Ishikawa (cell line): ENCODE measurements at regions not wholly inside any gene's neighbourhood (a gene's known extent, or its start where the extent isn't known, plus 50 kb on each side); places are given as distances from the start of the nearest gene placed in this dataset.

Experiments
- CEBPB ChIP-seq: IDR thresholded peaks from 2 replicates; pipeline ENCODE4 v1.6.1; 2012
- CREB1 ChIP-seq: IDR thresholded peaks from 2 replicates; pipeline ENCODE4 v1.6.1; 2012; ENCODE audit warnings: low read depth
- EGR1 ChIP-seq: IDR thresholded peaks from 2 replicates; pipeline ENCODE4 v1.6.1; 2012
- EP300 ChIP-seq: IDR thresholded peaks from 2 replicates; pipeline ENCODE4 v1.6.1; 2012; ENCODE audit warnings: borderline replicate concordance
- FOXM1 ChIP-seq: IDR thresholded peaks from 2 replicates; pipeline ENCODE4 v1.6.1; 2012; ENCODE audit warnings: low read depth, borderline replicate concordance
- MAX ChIP-seq: IDR thresholded peaks from 2 replicates; pipeline ENCODE4 v1.6.1; 2012
- NFIC ChIP-seq: IDR thresholded peaks from 2 replicates; pipeline ENCODE4 v1.6.1; 2012
- RAD21 ChIP-seq: IDR thresholded peaks from 2 replicates; pipeline ENCODE4 v1.6.1; 2012; ENCODE audit warnings: low read depth
- TAF1 ChIP-seq: IDR thresholded peaks from 2 replicates; pipeline ENCODE4 v1.6.1; 2012; ENCODE audit warnings: low read depth, mild to moderate bottlenecking
- TCF12 ChIP-seq: IDR thresholded peaks from 2 replicates; pipeline ENCODE4 v1.6.1; 2012; ENCODE audit warnings: low read depth
- TEAD4 ChIP-seq: IDR thresholded peaks from 2 replicates; pipeline ENCODE4 v1.6.1; 2012
- YY1 ChIP-seq: IDR thresholded peaks from 2 replicates; pipeline ENCODE4 v1.6.1; 2012; ENCODE audit warnings: low read depth
- ZBTB7A ChIP-seq: IDR thresholded peaks from 2 replicates; pipeline ENCODE4 v1.6.1; 2012; ENCODE audit warnings: low read depth
- TF ChIP-seq, protein P1 (sequence below): IDR thresholded peaks from 2 replicates; pipeline ENCODE4 v1.6.1; 2012
- TF ChIP-seq, protein P2 (sequence below): IDR thresholded peaks from 2 replicates; pipeline ENCODE4 v1.6.1; 2012; ENCODE audit warnings: low read depth, mild to moderate bottlenecking

DNA sequence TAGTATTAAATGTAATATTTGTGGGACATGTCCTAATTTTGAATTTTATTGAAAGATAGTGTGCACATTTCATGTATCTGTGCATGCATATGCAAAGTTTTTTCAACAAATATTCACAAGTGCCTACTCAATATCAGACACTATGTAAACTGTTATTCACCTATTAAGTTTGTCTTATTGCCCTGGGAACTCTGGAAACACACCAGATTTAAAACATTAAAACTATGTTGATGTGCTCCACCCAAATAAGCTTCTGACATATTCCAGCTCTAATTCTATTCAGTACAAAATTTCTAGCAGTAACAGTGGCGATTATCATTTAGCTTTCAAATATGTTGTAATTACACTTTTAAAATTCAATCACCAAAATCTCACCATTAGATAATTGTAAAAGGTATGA is 183.1 kb upstream of the TTC29 start:
- TF ChIP-seq TCF12 (no peak), FOXM1 (no peak), NFIC (no peak), EGR1 (no peak), TAF1 (no peak), CREB1 (no peak), EP300 (no peak), YY1 (no peak)
- TF ChIP-seq, protein P1, sequence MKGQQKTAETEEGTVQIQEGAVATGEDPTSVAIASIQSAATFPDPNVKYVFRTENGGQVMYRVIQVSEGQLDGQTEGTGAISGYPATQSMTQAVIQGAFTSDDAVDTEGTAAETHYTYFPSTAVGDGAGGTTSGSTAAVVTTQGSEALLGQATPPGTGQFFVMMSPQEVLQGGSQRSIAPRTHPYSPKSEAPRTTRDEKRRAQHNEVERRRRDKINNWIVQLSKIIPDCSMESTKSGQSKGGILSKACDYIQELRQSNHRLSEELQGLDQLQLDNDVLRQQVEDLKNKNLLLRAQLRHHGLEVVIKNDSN = no peak
- TF ChIP-seq, protein P2, sequence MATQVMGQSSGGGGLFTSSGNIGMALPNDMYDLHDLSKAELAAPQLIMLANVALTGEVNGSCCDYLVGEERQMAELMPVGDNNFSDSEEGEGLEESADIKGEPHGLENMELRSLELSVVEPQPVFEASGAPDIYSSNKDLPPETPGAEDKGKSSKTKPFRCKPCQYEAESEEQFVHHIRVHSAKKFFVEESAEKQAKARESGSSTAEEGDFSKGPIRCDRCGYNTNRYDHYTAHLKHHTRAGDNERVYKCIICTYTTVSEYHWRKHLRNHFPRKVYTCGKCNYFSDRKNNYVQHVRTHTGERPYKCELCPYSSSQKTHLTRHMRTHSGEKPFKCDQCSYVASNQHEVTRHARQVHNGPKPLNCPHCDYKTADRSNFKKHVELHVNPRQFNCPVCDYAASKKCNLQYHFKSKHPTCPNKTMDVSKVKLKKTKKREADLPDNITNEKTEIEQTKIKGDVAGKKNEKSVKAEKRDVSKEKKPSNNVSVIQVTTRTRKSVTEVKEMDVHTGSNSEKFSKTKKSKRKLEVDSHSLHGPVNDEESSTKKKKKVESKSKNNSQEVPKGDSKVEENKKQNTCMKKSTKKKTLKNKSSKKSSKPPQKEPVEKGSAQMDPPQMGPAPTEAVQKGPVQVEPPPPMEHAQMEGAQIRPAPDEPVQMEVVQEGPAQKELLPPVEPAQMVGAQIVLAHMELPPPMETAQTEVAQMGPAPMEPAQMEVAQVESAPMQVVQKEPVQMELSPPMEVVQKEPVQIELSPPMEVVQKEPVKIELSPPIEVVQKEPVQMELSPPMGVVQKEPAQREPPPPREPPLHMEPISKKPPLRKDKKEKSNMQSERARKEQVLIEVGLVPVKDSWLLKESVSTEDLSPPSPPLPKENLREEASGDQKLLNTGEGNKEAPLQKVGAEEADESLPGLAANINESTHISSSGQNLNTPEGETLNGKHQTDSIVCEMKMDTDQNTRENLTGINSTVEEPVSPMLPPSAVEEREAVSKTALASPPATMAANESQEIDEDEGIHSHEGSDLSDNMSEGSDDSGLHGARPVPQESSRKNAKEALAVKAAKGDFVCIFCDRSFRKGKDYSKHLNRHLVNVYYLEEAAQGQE = no peak

- TF ChIP-seq EP300 (no peak), ZBTB7A (no peak), RAD21 (no peak), CREB1 (no peak), MAX (no peak), YY1 (no peak), CEBPB (no peak), NFIC (no peak), TAF1 (no peak), TEAD4 (no peak), FOXM1 (no peak), TCF12 (no peak), EGR1 (no peak)
- TF ChIP-seq, protein P1 = no peak
- TF ChIP-seq, protein P2 = no peak
These were observed 184.0 kb upstream of the TTC29 start for GRCh38 chr4:147129687-147130086.

DNA sequence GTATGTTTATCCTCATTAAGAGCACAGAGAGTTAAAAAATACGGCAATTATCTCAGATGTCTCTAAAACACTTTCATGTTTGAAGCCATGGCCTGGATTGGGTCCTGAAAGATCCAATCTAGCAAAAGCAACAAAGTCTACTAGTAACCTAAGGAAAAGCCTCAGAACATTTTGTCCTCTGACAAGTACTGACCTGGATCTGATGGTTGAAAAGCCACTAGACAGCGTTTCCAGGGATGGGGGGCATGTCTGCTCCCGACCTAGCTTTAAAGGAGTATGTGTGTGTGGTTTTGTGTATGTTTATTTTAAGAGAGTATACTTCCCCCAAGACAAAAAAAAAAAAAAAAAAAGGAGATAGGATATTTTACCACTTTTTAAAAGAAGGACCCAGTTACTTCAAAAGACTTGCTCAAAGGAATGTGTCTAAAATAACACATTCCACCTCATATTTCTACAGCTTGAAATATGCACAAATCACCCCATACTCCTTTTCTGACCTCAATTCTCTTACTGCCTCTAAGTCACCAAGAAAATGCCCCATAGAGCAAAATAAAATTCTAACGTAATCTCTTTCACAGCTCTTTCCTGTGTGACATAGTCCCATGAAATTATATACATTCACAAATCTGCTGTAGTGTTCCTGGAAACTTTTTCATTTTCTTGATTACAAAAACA is 189.0 kb upstream of the TTC29 start:
- TF ChIP-seq RAD21 (no peak), FOXM1 (no peak), NFIC (no peak), CEBPB (no peak), EGR1 (no peak), TEAD4 (no peak), ZBTB7A (no peak), YY1 (no peak), EP300 (no peak)
- TF ChIP-seq, protein P2 = no peak
- TF ChIP-seq, protein P1 = no peak

DNA sequence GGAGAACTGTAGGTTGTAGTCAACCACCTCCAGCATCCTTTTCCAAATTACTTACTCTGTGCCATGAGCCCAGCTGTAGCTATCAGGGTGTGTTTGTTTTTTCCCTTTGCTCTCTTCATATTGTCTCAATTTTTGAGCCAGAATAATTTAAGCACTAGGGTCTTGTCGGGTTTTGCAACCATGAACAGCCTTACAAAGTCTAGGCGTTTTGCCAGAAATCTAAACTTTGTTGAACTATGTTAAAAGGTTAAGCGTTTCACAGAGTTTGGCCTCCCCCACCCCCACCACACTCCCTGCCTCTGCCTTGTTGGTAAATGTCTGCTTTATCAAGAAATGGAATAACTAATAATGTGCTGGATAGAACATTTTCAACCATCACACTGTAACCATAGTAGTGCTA is 190.6 kb upstream of the TTC29 start:
- TF ChIP-seq NFIC = no peak
- TF ChIP-seq MAX = no peak
- TF ChIP-seq FOXM1 = no peak
- TF ChIP-seq RAD21 = no peak
- TF ChIP-seq TEAD4 = no peak
- TF ChIP-seq CEBPB = no peak
- TF ChIP-seq, protein P1 = no peak
- TF ChIP-seq EGR1 = no peak
- TF ChIP-seq CREB1 = no peak
- no peak for TF ChIP-seq TCF12
- TF ChIP-seq ZBTB7A = no peak
- no peak for TF ChIP-seq EP300
- no peak for TF ChIP-seq TAF1
- TF ChIP-seq, protein P2 = no peak
